HG02981 (cell line): ENCODE measurements at regions not wholly inside any gene's neighbourhood (a gene's known extent, or its start where the extent isn't known, plus 50 kb on each side); places are given as distances from the start of the nearest gene placed in this dataset.

ENCODE experiments used
- ATAC-seq: cut with Tn5 transposase; IDR thresholded peaks from one replicate; pipeline ENCODE4 v1.9.1; 2021; ENCODE audit warnings: mild to moderate bottlenecking, moderate library complexity; ENCODE audit not compliant: unreplicated experiment

DNA sequence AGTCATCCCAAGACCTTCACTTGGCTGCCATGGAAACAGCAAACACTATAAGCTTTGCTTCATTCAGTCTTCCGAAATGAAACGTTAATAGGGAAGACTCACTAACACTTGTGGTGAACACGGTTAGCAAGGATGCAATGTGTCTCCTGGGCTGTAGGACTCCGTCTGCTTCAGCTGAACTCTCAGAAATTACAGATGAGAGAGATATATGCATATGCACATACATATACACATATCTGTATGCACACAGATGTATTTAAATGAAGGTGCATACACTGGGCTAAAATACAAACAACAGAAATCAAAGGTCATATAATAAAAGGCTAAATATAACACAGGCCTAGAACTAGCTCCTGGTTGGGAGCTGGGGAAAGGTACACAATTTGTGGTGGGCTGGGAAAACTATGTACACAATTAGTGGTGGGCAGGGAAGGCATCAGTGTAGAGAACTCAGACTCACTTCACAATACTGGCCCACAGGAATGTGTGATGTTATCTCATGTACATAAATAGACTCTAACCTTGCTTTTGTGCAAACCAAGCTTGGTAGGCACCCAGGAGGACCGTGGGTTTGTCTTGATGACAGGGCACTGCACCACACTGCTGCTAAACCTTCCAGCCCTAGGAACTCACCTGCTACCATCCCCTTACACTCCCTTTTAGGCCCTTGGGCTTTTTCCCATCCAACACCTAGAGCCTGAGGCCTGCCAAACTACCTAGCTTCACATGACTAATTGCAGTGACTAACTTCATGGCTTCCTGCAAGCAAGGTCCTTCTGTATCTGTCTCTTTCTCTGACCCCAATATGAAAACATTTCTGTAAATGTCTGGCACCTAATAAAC is 873.1 kb downstream of the NSUN3 start:
- ATAC-seq = no peak

DNA sequence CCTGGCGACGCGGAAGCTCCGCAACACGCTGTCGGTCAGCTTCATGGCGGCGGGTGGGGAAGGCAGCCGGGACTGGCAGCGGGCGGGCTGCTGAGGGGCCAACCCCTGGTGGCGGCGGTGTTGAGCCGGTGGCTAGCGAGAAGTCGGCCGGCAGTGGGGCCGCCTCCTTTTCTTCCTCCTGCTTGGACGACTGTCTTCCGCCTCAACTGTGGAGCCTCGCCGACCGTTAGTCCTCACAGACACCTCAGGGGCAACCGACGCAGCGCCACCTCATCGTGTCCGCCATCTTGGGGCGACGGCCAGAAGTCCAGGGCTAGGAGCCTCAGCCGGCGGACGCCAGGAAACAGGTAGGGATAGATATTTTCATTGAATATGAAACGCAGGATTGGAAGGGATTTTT is 875.1 kb downstream of the NSUN3 start:
- ATAC-seq = no peak

DNA sequence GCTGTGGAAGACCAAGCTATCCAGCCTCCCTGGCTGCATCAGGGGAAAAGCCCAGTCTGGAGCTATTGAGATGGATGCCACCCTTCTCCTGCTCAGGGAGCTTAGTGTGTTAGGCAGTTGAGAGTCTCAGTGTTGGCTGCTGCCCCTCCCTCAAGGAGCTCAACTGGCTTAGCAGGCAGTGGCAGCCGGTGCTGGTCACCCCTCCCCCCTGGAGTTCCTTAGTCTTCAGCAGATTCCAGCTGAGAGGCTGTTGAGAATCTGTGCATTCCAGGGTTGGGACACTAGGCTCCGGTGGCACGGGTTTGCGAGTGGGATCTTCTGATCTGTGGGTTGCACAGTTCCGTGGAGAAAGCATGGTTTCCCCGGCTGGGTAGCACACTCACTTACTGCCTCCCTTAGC is 883.8 kb downstream of the NSUN3 start:
- ATAC-seq = no peak

DNA sequence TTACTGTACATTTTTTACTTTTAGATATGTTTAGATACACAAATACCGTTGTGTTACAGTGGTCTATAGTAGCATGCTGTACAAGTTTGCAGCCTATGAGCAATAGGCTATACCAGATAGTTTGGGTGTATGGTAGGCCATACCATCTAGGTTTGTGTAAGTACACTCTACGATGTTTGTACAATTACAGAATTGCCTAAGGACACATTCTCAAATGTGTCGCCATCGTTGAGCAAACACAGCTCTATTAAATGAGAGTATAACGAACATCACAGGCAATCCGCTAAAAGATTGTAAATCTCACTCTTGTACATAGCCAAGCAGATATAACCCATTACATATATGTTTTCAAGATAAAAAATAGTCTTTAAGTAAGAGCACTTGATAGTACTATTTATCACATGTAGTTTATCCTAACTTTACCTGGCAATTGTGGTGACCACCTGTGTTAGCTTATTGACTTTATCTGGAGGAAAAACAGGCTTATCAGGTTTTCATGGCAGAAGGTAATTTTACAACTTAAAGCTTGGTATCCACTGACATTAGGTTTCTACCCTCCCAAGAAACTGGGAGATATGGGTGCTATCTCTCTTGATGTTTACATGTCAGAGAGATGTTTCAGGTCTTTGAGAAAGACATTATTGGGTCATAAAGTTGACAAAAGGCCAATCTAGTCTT is 898.7 kb downstream of the NSUN3 start:
- no peak for ATAC-seq

DNA sequence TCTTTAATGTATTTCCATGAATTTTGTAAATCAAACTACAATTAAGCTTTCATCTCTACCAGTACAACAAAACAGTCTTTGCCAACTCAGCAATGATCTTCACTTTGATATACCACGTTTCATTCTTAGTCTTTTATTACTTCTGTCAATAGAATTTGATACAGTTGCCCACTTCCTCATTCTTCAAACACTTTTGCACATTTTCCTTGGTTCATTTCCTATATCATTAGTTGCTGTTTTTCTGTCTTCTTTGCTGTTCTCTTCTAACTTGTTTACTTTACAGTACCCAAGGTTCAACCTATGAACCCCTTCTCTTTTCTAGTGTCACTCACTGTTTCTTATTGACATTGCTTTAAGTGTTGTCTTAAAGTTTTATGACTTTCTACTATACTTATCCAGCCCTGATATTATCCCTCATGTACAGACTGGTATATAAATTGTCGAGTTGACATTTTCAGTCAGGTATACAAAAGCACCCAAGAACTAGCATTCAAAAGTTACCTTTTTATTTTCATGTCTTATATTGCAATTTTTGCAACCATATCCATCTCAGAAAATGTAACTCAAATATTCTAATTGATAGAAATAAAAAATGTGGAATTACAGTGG is 903.1 kb downstream of the NSUN3 start:
- ATAC-seq = no peak

DNA sequence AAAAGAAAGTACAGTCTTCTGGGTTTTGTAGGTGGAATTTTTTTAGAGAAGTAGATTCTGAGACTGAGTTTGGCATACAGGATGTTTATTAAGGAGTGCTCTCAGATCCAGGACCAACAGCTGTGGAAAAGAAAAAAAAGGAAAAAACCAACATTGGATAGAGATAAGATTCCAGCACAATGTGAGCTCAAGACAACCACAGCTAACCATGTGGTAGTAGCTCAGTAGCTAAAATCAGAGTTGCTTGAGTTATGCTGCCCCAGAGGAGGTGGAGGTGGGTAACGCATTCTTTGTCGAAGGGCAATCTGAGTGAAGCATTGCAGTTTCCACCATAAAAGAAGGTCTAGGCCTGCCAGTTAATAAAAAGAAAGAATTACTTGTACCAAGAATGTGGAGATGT is 904.3 kb downstream of the NSUN3 start:
- ATAC-seq = no peak

DNA sequence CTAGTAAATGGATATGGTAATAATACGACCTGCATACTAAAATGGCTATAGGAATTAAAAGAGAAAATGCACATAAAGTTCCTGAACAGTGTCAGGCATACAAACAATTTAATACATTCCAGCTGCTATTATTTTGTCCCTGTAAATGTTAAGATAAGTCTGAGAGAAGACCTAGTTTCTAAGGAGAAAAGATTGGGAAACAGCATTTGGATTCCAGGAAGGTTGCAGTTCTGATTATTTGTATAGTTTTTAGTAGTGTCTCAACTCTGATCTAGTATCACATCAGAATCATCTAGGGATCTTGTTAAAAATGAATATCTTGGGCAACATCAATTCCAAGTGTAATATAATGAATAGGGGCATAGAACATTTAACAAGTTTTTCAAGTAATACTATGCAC is 905.7 kb downstream of the NSUN3 start:
- no peak for ATAC-seq

DNA sequence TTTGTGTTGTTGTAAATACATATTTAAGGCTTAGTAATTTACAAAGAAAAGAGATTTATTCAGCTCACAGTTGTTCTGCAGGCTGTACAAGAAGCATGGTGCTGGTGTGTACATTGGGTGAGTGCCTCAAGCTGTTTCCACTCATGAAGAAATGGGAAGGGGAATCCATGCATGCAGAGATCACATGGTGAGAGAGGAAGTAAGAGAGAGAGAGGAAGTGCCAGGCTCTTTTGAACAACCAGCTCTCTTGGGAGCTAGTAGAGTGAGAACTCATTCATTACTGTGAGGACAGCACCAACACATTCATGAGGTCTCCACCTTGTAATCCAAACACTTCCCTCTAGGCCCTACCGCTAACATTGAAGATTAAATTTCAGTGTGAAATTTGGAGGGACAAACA is 909.2 kb downstream of the NSUN3 start:
- no peak for ATAC-seq

DNA sequence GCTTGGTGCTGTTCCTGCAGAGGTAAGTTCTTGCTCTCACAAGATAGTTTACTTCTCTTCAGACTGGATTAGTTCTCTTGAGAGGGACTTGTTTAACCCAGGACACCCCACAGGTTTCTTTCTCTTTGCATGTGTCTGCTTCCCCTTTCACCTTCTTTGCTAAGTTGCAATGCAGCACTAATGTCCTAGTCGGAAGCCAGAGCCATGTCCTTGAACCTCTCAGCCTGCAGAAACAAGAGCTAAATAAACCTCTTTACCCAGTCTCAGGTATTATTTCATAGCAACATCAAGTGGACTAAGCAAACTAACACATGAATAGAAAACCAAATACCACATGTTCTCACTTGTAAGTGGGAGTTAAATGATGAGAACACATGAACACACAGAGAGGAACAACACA is 915.2 kb downstream of the NSUN3 start:
- no peak for ATAC-seq

DNA sequence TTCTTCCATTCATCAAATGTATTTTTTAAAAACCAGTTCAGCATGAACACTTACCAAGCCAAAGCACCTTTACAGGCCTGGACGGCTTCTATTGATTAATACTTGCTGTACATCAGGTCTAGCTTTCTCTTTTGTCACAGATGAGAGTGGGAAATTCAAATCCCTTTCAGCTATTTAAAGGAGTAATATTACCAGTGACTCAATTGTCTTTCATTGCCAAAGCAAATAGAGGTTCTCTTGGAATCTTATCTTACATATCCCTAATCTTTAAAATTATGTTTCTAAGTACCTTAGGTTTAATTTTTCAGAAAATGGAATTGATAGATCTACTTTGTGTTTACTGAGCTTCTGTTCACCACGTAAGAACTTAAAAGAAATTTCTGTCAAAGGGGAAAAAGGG is 922.9 kb downstream of the NSUN3 start:
- ATAC-seq = no peak

DNA sequence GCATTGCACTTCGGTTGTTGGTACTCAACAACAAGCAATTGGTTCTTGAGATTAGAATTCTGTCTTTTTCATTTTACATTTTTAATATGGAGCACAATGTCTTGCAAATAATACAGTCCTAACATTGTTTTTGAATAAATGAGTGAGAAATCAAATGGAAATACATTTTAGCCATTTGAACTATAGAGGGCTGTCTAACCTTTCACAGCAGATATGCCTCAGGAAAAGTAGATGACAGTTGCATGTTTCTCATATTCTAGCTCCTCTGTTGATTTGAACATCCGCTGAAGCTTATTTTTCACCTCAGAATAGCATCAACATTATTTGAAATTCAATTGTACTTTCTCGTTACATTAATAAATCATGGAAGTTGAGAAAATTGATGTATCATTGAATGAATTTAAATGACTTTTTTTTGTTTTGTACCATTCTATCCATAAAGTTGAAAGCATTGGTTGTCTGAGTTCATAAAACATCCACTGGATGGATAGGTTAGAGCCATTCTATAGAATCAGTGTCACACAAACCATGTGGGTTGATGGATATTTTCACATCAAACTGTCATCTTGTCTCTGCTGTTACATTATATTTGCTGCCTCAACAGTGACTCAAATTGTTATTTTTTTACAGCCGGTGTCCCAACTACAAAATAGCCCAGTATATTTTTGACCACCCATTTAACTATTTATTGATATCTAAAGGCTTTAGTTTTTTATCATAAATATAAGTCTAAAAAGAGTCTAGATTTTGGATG is 928.3 kb downstream of the NSUN3 start:
- no peak for ATAC-seq

DNA sequence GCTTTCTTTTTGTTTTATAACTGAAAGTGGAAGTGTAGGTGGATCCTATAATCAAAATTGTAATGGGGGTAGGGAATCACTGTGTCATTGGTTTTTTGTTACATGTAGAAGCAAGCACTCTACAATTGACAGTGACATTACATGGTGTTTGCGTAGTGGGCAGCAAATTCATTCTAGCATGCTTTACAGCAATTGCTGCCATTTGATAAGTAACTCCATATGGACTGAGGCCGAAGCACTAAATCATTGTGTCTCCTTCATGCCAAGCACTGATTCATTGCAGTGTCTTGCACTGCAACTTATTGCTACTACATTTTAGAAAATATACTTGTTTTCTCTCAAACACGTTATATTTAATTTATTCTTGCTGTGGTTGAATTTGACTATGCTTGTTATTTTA is 933.9 kb downstream of the NSUN3 start:
- ATAC-seq = no peak

DNA sequence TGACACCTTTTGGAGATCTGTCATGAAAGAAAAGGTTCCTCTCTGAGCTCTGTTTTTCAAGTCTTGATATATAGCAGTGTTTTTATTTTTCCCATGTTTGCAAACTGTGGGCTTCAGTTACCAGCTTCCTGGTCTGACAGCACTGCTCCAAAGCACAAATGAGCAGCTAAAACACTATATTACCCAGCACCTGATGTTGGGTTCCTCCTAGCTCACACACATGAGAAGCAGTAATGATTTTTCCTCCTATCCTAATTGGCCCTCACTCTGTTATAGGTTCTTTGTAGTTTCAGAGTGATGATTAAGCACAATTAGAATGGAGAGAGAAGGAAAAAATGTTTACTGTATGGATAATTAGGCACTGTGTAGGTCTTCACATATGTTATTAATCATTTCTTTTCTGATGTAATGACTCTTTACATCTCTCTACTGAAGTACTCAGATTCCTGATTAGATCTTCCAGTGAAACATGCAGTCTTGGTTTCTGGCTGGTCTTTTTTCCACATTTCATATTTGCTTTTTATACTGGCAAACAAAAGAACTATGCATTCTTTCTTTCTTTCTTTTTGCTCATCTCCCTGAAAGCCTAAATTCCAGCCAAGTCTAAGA is 939.7 kb downstream of the NSUN3 start:
- ATAC-seq = no peak

DNA sequence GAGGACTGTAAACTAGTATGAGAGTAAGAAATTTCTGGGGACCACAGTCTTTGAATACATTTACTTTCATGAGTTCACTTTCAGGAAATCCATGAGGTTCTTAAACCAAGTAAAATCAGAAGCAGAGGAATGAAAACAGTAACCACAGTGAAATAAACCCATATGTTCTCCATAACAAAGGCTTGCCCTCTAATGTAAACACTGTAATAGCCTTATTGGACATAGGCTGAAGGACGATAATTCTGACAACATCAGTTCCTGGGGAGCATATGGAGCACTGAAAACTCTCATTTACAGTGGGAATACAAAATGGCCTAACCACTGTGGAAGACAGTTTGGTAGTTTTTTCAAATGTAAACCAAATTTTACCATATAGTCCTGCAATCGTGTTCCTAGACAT is 965.8 kb downstream of the NSUN3 start:
- no peak for ATAC-seq

DNA sequence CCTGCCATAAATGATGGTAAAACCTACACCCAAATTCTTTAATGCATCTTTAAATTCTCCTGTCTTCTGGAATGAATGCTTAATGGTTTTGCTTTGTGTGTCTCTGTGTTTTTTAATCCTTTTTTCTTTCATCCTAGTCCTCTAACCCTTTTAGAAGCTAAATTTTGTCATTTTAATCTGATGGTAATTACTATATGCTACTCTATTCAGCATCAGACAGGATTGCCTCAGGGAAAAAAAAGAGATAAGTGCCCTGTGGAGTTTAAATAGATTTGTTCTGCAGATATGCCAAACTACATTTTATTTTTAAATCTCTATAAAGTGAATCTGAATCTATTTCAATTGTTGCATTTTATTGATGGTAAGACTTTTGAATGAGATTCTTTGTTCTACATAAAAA is 966.8 kb downstream of the NSUN3 start:
- no peak for ATAC-seq

DNA sequence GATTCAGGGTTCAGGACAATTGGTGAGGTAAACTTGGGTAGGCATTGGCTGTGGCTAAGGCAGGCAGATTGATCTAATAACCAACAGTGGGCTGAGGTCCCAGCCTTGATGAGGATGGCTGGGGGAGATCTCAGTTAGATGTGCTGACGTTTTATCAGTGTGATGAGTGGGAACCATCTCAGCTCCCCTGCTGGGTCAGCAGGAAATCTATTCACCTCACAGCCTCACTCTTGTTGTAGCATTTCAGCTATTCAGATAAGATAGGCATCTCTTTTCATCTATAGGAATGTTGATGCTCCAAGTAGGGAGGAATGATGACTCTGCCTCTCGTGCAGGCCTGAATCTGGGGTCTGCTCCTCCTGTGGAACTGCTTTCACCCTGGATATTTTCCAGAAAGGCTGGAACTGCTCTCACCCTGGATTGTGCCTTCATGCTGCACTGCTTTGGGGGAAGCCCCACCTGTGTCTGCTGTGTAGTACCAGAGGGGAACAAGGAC is 973.7 kb downstream of the NSUN3 start:
- ATAC-seq = no peak

DNA sequence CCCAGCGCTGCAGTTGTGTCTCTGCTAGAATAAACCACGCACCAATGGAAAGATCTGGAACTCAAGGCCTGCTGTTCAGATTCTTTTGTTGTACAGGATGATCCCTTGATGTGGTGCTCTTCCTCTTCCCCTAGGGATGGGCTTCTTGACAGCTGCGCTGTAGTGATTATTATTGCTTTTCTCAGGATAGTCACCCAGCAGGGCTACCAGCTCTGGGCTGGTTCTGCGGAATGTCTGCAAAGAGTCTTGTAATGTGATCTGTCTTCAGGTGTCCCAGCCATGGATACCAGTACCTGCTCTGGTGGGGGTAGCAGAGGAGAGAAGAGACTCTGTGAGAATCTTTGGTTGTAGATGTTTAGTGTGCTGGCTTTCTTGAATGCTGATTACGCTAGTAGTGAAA is 974.2 kb downstream of the NSUN3 start:
- ATAC-seq = no peak

DNA sequence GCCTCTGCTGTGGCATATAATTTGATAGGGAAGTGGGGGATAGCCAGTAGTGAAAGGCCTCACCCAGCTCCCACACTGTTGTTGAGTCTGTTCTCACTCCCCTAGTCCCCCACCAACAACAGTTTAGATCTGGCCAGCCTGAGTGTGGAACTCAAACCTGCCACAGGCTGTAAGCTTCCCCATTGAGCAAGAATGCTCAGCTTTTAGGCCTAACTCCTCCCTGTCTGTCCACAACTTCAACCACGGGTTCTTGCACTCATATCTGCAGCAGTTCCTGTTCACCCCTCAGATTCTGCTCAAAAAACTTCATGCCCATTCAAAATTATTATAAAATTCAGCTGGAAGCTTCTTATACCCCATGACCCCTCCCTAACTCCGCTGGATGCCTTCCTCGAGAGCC is 975.1 kb downstream of the NSUN3 start:
- no peak for ATAC-seq

DNA sequence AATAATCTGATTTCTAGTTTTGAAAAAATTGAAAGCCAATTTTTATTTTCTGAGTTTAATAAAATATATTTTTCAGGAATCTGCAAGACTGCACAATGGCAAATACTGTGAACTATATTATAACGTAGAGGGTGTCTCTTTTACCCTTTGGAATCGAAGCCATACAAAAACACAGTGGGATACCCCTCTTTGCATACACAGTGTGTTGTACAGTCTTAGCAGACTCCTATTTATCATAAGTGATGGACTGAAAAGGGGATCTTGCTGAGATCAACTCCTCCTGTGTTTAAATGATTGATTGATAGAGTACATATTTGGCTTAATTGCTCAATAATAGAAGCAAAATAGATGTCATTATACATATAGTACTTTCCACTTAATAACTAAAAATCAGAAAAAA is 981.2 kb downstream of the NSUN3 start:
- no peak for ATAC-seq

DNA sequence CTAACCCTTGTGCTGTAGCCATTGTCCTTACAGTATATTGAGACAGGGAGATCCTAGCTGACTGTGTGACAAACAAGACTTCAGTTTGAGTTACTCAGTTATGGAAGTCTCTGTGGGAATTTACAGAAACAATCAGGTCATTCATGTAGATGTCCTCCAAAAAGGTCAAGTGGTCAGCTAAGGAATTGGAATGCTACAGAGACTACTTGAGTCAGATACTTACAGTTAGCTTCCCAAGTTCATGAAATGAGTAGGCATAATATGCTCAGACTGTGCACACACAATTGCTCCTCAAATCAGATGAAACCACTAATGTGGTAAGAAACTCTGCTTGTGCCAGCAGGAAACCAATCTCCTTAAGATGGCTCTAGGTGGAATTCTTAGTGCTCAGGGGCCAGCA is 985.7 kb downstream of the NSUN3 start:
- no peak for ATAC-seq

DNA sequence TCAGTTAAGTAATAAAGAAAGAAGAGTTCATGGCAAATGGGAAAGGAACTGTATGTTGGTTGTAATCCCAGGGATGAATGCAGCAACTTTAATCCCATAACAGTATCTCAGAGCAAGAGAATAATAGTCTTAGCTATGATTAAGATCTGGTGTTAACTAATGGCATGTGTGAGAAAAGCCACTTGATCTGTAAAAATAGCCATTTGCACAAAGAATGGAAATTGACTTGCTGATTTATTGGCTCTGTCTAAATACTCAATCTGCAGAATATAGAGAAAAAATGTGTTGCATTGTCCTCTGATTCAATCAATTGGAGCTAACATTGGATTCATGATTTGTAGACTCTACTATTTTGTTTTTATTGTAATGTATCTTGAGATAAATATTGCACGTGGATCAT is 987.0 kb downstream of the NSUN3 start:
- ATAC-seq = no peak
